HG02943 (cell line): ENCODE measurements at regions not wholly inside any gene's neighbourhood (a gene's known extent, or its start where the extent isn't known, plus 50 kb on each side); places are given as distances from the start of the nearest gene placed in this dataset.

Experiments
- ATAC-seq: cut with Tn5 transposase; IDR thresholded peaks from one replicate; pipeline ENCODE4 v1.9.1; 2021; ENCODE audit warnings: mild to moderate bottlenecking, low read depth, moderate library complexity; ENCODE audit not compliant: unreplicated experiment

GRCh38 chr20:12345978-12346377, 428.3 kb downstream of the BTBD3 start:
- ATAC-seq: no peak

- ATAC-seq: no peak
These were observed 436.1 kb downstream of the BTBD3 start for GRCh38 chr20:12353842-12354241.

DNA sequence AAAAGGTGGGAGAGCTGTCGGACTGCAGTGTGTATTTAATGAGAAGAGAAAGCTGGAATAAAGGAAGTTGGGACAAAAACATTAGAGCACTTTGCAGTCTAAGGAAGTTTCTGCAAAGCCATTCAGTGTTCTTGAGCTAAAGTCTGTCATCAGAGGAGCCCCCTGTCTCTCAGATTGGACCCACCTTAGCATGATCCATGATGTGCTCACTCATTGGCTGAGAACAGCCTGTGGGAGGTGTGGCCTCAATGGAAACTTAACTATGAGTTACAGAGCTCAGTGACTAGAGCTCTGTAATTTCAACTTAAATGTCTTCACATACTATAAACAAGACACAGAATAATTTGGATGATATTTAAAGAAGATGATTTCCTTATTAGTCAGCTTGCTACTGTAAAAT, 437.0 kb downstream of the BTBD3 start:
- ATAC-seq: no peak

DNA sequence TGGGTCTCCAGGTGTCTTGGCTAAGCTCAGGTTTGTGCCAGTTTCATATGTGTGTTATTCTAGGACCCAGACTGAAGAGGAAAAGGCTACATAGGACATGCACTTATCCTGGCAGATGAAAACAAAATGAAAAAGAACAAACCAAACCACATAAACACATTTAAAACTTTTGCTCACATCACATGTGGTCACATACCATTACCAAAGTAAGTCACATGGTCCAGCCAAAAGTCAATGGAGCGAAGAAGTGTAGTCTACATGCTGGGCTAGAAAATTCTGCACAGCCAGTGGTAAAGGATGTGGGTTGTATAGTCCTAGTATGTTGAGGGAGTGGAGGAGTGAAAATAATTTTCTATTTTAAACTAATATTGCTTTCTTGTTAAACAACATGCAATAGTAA, 437.5 kb downstream of the BTBD3 start:
- ATAC-seq: no peak

DNA sequence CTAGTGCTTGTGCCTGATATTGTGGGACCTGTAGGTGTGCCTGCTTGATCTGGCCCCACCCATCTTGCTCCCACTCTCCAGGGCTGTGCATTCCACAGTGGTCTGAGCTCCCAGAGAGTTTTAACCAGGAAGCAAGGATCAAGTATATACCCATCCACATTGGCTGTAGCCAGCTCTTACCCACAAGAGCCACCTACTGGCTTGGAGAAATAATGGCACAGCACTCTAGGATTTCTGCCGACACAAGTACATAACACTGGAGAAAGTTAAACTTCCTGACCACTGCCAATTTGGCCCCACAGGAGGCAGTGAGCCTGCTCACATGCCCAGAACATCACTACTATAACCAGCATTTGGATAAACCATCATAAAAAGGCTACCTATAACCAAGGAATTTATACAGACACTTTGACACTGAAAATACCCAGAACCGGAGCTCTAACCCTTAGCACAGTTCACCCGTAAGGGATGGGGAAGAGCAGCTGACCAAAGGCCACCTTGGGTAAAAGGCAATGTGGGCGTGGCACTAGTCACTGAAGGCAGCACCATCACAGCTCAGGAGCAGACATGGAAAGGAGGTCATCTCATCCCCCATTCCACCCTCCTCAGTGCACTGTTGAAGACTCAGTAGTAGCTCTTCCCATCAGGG, 440.4 kb downstream of the BTBD3 start:
- no peak for ATAC-seq

DNA sequence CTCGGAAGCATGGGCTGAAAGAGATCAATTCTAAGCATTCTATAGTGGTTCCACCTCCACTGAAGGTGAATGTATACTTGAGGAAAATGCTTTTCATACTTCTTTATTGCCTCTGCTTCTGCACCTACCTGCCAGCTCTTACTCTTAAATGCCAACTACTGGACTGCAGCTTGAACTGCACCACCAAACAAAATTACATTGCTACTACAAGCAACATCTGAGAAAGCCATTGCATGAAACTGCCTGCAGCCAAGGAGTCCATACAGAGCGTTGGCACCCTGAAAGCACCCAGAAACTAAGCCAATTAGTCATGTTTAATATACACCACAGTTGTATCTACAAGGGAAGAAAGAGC, 440.9 kb downstream of the BTBD3 start:
- ATAC-seq: no peak

DNA sequence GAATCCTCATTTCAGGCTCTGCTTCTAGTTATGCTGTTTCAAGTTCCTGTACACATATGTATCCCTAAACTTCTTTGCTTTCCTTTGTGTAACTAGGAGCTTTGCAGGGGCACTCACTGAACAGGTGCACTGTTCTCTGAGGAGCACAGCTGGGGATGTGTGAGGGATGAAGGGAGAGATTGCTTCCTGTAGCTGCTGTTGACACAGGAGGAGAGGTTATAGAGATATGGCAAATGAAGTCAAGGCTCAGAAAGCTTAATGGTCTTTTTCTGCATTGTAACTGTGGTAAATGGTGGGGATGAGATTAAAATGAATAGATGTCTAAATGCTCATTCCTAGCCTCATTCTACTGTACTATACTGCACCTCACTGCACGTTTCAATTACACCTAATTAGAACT, 454.3 kb downstream of the BTBD3 start:
- no peak for ATAC-seq

GRCh38 chr20:12372557-12372956, 454.9 kb downstream of the BTBD3 start:
- ATAC-seq: no peak

- ATAC-seq: no peak
These were observed 458.3 kb downstream of the BTBD3 start for GRCh38 chr20:12375967-12376366.

- ATAC-seq: no peak
These were observed 466.1 kb downstream of the BTBD3 start for GRCh38 chr20:12383821-12384220.

- no peak for ATAC-seq
These were observed 469.1 kb downstream of the BTBD3 start for GRCh38 chr20:12386821-12387220.

DNA sequence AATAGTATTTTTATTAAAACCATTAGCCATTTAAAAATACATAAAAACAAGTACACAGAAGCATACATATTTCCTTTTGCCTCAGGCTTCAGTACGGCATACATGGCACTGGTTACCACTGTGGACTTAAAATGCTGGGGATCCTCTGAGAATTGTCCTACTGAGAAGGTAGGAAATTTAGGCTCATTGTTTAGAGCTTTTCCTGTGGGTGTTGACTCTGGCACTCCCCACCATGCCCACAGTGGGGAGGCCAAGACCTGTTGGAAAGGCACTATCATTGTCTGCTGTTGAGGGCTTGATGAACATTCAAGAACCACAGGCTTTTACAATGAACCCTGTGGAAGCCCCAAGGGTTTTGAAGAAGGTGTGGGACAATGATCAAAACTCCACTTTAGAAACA, 473.4 kb downstream of the BTBD3 start:
- ATAC-seq: no peak

GRCh38 chr20:12394786-12395185, 477.1 kb downstream of the BTBD3 start:
- no peak for ATAC-seq

GRCh38 chr20:12395353-12395752, 477.7 kb downstream of the BTBD3 start:
- ATAC-seq: no peak

DNA sequence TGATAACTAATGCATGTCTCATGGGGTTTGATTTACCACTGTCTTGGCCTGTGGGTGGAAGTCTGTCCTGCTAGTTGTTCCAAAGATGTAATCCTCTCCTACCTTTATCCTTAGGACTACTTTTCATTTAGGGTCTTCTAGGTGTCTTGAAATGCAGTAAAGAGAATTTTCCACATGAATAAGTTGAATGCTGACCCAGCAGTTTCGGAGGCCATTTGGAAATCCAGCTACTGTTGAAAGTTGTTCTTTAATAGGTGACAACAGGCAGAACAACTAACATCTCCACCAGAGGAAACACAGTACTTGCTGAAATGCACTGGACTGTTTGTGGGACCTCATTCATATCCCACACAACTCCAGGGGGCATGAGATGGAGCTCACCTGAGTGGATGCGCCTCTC, 478.1 kb downstream of the BTBD3 start:
- no peak for ATAC-seq

DNA sequence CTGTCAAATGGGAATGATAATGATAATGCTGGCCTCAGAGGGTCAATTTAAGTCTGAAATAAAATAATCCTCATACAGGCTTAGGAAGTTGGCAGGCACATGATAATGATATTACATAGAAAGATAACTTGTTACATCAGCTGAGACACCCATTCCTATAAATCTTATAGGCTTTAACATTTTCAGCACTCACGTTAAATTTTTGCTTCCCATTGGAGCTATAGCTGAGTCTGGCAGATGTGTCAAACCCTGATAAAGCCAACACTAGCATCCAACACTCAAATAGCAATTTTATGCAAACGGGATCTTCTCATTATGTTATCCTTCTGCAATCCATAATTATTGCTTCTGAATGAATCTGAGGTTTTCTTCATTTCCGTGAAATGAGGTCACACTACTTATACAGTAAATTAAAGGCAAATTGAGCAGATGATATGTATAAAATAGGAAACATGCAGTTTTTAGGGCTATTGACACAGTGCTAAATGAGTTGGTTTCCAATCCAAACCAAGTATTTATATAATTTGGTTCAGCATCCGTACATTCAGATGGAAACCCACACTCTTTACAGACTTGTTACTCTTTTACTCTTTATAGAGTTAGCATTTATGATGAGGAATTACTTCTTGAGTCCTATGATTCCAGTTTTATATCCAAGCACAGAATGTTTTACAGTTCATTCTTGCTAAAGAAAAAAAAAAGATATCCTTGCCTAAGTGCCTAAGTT, 481.6 kb downstream of the BTBD3 start:
- no peak for ATAC-seq

GRCh38 chr20:12404941-12405340, 487.2 kb downstream of the BTBD3 start:
- ATAC-seq: no peak

GRCh38 chr20:12406978-12407377, 489.3 kb downstream of the BTBD3 start:
- ATAC-seq: no peak

GRCh38 chr20:12409501-12409900, 491.8 kb downstream of the BTBD3 start:
- ATAC-seq: no peak

DNA sequence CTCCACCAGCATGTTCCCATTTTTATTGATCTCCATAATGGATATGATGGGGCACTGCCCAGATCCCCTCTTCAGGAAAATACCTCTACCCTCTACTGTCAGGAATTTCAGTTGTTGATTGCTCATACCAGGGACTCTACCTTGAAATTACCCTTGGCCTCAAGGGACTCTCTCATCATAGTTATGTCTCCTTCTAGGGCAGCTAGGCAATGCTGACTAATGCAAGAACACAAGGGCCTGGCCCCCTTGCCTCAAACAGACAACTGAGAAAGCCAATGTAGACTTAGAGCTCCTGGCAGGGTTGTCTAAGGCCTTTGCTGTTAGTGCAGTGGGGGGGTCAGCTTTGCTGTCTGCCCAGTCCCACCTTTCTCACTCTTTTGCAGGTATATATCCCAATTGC, 493.1 kb downstream of the BTBD3 start:
- no peak for ATAC-seq

DNA sequence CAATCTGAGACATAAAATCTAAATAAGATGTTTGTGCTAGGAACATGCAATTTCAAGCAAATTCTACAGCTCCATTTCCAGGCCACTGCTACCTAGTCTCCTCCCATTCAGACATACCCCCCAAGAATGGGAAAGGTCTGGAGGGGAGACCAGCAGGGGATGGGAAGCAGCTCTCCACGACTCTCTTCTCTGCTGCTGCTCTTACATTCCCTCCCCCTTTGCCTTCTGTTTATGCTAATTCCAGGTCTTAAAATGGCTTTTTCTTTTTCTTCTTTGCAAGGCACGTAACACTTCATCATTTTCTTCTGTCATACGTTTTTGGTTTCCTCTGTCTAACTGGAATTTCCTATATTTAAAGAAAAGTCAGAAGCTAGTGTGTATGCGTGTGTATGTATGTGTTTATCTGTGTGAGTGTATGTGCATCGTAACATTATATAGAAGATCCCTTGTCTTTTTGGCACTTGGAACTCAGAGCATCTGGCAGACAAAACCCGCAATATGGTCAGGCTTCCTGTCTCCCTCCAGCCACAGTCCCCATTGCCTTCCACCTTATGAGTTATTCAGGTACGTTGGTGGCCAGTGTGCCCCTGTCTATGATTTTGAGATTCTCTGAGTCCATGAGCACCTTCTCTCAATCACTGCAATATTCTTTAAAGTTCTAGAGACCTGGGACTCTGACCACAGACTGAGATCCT, 493.7 kb downstream of the BTBD3 start:
- ATAC-seq: no peak

GRCh38 chr20:12413116-12413515, 495.4 kb downstream of the BTBD3 start:
- no peak for ATAC-seq
